ENCODE measurements at regions not wholly inside any gene's neighbourhood (a gene's known extent, or its start where the extent isn't known, plus 50 kb on each side); places are given as distances from the start of the nearest gene placed in this dataset.
"Not testable (repeated sequence)": the region's sequence is repeated elsewhere in the genome, so short reads cannot be mapped to it uniquely, and the experiment has no call there.

DNA sequence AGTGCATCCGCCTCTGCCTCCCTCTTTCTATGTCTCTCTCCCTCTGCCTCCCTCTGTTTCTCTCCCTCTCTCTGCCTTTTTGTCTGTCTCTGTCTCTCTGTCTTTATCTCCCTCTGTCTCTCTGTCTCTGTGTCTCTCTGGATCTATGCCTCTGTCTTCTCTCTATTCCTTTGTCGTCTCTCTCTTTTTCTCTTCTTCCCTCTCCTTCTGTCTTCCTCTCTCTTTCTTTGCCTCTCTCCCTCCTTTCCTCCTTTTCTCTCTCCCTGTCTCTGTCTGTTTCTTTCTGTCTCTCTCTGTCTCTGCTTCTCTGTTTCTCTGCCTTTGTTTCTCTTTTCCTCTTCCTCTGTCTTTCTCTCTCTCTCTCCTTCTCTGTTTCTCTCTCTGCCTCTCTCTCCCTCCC, 678.8 kb upstream of the NRP1 start:
- H3K27me3 ChIP-seq (ENCODE audit: control insufficient read depth, insufficient read depth, low read length) = no peaks in the 10 kb centered on the region
- FAIRE-seq (no peak), DNase-seq (ENCODE audit: low read depth) (no peak)
- no peak overlapping the region for H3K4me3 ChIP-seq (ENCODE audit: low read depth, low read length)
- H3K36me3 ChIP-seq (ENCODE audit: control insufficient read depth, insufficient read depth, low read length) = no peaks in the 10 kb centered on the region
- TF ChIP-seq, protein P1, sequence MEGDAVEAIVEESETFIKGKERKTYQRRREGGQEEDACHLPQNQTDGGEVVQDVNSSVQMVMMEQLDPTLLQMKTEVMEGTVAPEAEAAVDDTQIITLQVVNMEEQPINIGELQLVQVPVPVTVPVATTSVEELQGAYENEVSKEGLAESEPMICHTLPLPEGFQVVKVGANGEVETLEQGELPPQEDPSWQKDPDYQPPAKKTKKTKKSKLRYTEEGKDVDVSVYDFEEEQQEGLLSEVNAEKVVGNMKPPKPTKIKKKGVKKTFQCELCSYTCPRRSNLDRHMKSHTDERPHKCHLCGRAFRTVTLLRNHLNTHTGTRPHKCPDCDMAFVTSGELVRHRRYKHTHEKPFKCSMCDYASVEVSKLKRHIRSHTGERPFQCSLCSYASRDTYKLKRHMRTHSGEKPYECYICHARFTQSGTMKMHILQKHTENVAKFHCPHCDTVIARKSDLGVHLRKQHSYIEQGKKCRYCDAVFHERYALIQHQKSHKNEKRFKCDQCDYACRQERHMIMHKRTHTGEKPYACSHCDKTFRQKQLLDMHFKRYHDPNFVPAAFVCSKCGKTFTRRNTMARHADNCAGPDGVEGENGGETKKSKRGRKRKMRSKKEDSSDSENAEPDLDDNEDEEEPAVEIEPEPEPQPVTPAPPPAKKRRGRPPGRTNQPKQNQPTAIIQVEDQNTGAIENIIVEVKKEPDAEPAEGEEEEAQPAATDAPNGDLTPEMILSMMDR (IDR thresholded peaks at IDR 0.05; ENCODE audit: insufficient read depth, low read length, severe bottlenecking) = no peak

DNA sequence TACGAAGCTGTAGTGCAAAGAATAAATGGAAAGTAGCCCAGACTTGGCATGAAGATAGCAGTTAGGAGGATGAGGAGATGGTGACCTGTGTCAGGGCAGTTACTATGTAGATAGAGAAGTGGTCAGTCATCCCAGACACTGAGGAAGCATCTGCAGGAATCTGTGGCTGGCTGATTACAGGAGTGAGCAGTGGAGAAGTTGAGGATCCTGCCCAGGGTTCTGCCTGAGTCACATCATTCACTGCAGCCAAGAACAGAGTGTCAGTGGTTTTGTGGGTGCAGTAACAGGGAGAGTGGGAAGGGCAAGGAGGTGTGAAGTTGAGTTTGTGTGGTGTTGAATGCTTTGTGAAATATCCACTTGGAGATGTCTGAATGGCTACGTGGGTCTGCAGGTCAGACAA, 676.4 kb upstream of the NRP1 start:
- no peaks in the 10 kb centered on the region for H3K36me3 ChIP-seq (ENCODE audit: control insufficient read depth, insufficient read depth, low read length)
- no peak for FAIRE-seq
- H3K27me3 ChIP-seq (ENCODE audit: control insufficient read depth, insufficient read depth, low read length) = no peaks in the 10 kb centered on the region
- TF ChIP-seq, protein P1 (IDR thresholded peaks at IDR 0.05; ENCODE audit: insufficient read depth, low read length, severe bottlenecking) = no peak
- peak; percentile 7 for DNase-seq (ENCODE audit: low read depth)
- H3K4me3 ChIP-seq (ENCODE audit: low read depth, low read length) = no peak overlapping the region

DNA sequence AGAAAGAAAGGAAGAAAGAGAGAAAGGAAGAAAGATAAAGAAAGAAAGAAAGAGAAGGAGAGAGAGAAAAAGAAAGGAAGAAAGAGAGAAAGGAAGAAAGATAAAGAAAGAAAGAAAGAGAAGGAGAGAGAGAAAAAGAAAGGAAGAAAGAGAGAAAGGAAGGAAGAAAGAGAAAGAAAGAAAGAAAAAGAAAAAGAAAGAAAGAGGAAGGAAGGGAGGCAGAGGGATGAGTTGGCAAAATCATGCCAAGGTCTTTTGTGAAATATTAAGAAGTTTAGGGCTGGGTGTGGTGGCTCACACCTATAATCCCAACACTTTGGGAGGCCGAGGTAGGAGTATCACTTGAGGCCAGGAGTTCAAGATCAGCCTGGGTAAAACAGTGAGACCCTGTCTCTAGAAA, 675.8 kb upstream of the NRP1 start:
- not testable (repeated sequence) for H3K36me3 ChIP-seq (ENCODE audit: control insufficient read depth, insufficient read depth, low read length); H3K27me3 ChIP-seq (ENCODE audit: control insufficient read depth, insufficient read depth, low read length); DNase-seq (ENCODE audit: low read depth); H3K4me3 ChIP-seq (ENCODE audit: low read depth, low read length); FAIRE-seq

DNA sequence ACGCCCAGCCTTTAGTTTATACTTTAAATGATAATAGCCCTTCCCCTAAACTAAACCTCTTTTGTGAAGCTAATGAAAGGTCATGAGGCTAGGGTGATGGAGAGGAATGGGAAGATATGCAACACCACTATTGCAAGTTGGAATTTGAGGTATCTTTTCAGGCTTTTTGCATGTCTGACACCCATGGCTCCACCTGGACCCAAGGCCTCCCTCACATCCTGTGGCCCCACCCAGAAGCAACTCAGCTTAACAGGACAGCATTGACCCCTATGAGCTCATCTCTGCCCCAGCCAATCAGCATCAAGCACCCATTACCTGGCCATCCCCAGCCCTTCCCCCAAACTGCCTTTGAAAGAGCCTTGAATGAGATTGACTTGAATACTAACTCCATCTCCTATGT, 674.2 kb upstream of the NRP1 start:
- no peaks in the 10 kb centered on the region for H3K36me3 ChIP-seq (ENCODE audit: control insufficient read depth, insufficient read depth, low read length)
- FAIRE-seq = no peak
- H3K4me3 ChIP-seq (ENCODE audit: low read depth, low read length) = no peak overlapping the region
- H3K27me3 ChIP-seq (ENCODE audit: control insufficient read depth, insufficient read depth, low read length) = no peaks in the 10 kb centered on the region
- no peak for DNase-seq (ENCODE audit: low read depth)
- TF ChIP-seq, protein P1 (IDR thresholded peaks at IDR 0.05; ENCODE audit: insufficient read depth, low read length, severe bottlenecking) = no peak

DNA sequence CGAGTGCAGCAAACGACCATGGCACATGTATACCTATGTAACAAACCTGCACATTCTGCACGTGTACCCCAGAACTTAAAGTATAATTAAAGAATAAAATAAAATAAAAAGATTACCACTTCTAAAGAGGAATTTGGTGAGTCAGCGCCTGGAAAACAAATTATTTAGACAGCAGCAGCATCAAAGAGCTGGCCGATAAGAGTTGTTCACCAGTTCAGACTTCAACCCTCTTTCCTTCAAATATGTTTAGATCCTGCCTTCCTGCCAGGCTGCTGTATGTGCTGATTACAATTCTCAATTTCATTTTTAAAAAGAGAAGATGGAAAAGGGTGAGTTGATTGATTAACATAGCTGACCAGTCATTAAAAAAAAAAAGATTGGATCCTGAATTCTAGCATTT, 672.0 kb upstream of the NRP1 start:
- TF ChIP-seq, protein P1 (IDR thresholded peaks at IDR 0.05; ENCODE audit: insufficient read depth, low read length, severe bottlenecking) = no peak
- Histone ChIP-seq H3K27me3 (ENCODE audit: control insufficient read depth, insufficient read depth, low read length) (no peaks in the 10 kb centered on the region), H3K4me3 (ENCODE audit: low read depth, low read length) (no peak overlapping the region), H3K36me3 (ENCODE audit: control insufficient read depth, insufficient read depth, low read length) (no peaks in the 10 kb centered on the region)
- DNase-seq (ENCODE audit: low read depth) (no peak), FAIRE-seq (no peak)

DNA sequence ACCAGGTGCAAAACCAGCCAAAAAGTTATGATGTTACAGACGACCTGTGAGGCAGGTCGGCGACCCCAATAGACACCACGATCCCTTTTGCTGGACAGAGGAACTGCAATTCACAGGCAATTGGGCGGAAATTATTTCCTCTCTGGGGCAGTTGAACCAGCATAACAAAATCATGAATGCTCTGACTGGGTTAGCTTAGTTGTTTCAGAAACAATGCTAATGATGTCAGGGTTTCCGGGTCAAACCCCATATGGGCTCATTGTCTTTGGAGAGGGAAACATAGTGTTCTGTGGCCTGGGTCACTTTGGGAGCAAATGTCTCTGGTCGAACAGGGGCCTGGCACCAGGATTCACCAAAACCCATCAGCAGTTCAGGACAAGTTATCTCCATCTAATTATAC, 669.1 kb upstream of the NRP1 start:
- FAIRE-seq (no peak), DNase-seq (ENCODE audit: low read depth) (no peak)
- H3K36me3 ChIP-seq (ENCODE audit: control insufficient read depth, insufficient read depth, low read length) = no peaks in the 10 kb centered on the region
- TF ChIP-seq, protein P1 (IDR thresholded peaks at IDR 0.05; ENCODE audit: insufficient read depth, low read length, severe bottlenecking) = no peak
- H3K27me3 ChIP-seq (ENCODE audit: control insufficient read depth, insufficient read depth, low read length) = no peaks in the 10 kb centered on the region
- H3K4me3 ChIP-seq (ENCODE audit: low read depth, low read length) = no peak overlapping the region
